ENCODE measurements at regions not wholly inside any gene's neighbourhood (a gene's known extent, or its start where the extent isn't known, plus 50 kb on each side); places are given as distances from the start of the nearest gene placed in this dataset.
"Not testable (repeated sequence)": the region's sequence is repeated elsewhere in the genome, so short reads cannot be mapped to it uniquely, and the experiment has no call there.

- DNase-seq = not testable (repeated sequence)
These were observed 101.7 kb upstream of the NIPA1 start for GRCh38 chr15:22684786-22685185.

- not testable (repeated sequence) for DNase-seq
These were observed 86.6 kb upstream of the NIPA1 start for GRCh38 chr15:22699881-22700280.

GRCh38 chr15:22710831-22711341 is 75.6 kb upstream of the NIPA1 start:
- DNase-seq = not testable (repeated sequence)

GRCh38 chr15:22713933-22714332 is 72.5 kb upstream of the NIPA1 start:
- not testable (repeated sequence) for DNase-seq

GRCh38 chr15:22714358-22715132 is 71.9 kb upstream of the NIPA1 start:
- DNase-seq = not testable (repeated sequence)

GRCh38 chr15:22715133-22715845 is 71.2 kb upstream of the NIPA1 start:
- not testable (repeated sequence) for DNase-seq

- not testable (repeated sequence) for DNase-seq
These were observed 66.5 kb upstream of the NIPA1 start for GRCh38 chr15:22719980-22720379.

GRCh38 chr15:22726104-22726503 is 60.3 kb upstream of the NIPA1 start:
- DNase-seq = not testable (repeated sequence)

GRCh38 chr15:22735067-22735466 is 51.4 kb upstream of the NIPA1 start:
- not testable (repeated sequence) for DNase-seq

GRCh38 chr15:22735781-22736180 is 50.7 kb upstream of the NIPA1 start:
- no peak for DNase-seq

GRCh38 chr15:22736200-22736599 is 50.2 kb upstream of the NIPA1 start:
- DNase-seq = not testable (repeated sequence)

Data from inflammatory macrophage (primary cell).